Testis (tissue), 2 donors: ENCODE measurements at regions not wholly inside any gene's neighbourhood (a gene's known extent, or its start where the extent isn't known, plus 50 kb on each side); places are given as distances from the start of the nearest gene placed in this dataset.

ENCODE experiments used
- CTCF ChIP-seq, 3 experiments: fragments of 450-650 bp in 2 of 3; fragments of 200-600 bp in 1 of 3; sonication (generic) in 1 of 3; IDR thresholded peaks; one replicate each; pipeline ENCODE4 v1.5.1; 2016 to 2019; ENCODE audit warnings: antibody characterized with exemption in 3 of 3, mild to moderate bottlenecking in 2 of 3, moderate library complexity in 1 of 3
- POLR2A ChIP-seq: fragments of 450-650 bp; IDR thresholded peaks from one replicate; pipeline ENCODE4 v1.6.1; 2017; ENCODE audit warnings: antibody characterized with exemption, mild to moderate bottlenecking, moderate library complexity

GRCh38 chr6:133804265-133804664 lies 84.6 kb upstream of the TCF21 start:
- TF ChIP-seq CTCF (IDR thresholded peaks at IDR 0.05): no peak
- no peak for TF ChIP-seq POLR2A
